Hepatocyte (in vitro differentiated cells): ENCODE measurements at regions not wholly inside any gene's neighbourhood (a gene's known extent, or its start where the extent isn't known, plus 50 kb on each side); places are given as distances from the start of the nearest gene placed in this dataset.
"Not testable (repeated sequence)": the region's sequence is repeated elsewhere in the genome, so short reads cannot be mapped to it uniquely, and the experiment has no call there.

Experiments used
- DNase-seq: peaks from one replicate; pipeline ENCODE4 v3.0.0-alpha.2; 2016; ENCODE audit warnings: low spot score
- H2AFZ ChIP-seq: fragments of 200-600 bp; sonication (generic); 2 replicates; pipeline ENCODE4 v1.6.0; 2016; ENCODE audit warnings: antibody characterized with exemption, mild to moderate bottlenecking
- H3K27ac ChIP-seq: fragments of 200-600 bp; sonication (generic); 2 replicates; pipeline ENCODE4 v1.5.1; 2016; ENCODE audit warnings: mild to moderate bottlenecking
- H3K27me3 ChIP-seq: fragments of 200-600 bp; sonication (generic); 2 replicates; pipeline ENCODE4 v1.6.1; 2016
- H3K36me3 ChIP-seq: fragments of 200-600 bp; sonication (generic); replicated peaks from 2 replicates; pipeline ENCODE4 v1.5.1; 2016; ENCODE audit warnings: low read depth; ENCODE audit not compliant: insufficient read depth
- H3K4me1 ChIP-seq: fragments of 200-600 bp; sonication (generic); 2 replicates; pipeline ENCODE4 v1.5.1; 2016; ENCODE audit warnings: mild to moderate bottlenecking, moderate library complexity; ENCODE audit not compliant: insufficient read depth
- H3K4me2 ChIP-seq: fragments of 200-600 bp; sonication (generic); 2 replicates; pipeline ENCODE4 v1.6.0; 2016
- H3K4me3 ChIP-seq: fragments of 200-600 bp; sonication (generic); 2 replicates; pipeline ENCODE4 v1.5.1; 2016; ENCODE audit warnings: mild to moderate bottlenecking
- H3K79me2 ChIP-seq: fragments of 200-600 bp; sonication (generic); 2 replicates; pipeline ENCODE4 v1.6.0; 2017; ENCODE audit warnings: mild to moderate bottlenecking
- H3K9me2 ChIP-seq: fragments of 200-600 bp; sonication (generic); replicated peaks from 2 replicates; pipeline ENCODE4 v1.6.0; 2017; ENCODE audit warnings: mild to moderate bottlenecking; ENCODE audit not compliant: insufficient read depth
- H3K9me3 ChIP-seq: fragments of 200-600 bp; sonication (generic); 2 replicates; pipeline ENCODE4 v1.5.1; 2016; ENCODE audit warnings: low read depth, mild to moderate bottlenecking
- H4K20me1 ChIP-seq: fragments of 200-600 bp; sonication (generic); 2 replicates; pipeline ENCODE4 v1.6.0; 2016; ENCODE audit warnings: mild to moderate bottlenecking; ENCODE audit not compliant: insufficient read depth, poor library complexity, severe bottlenecking
- EZH2 ChIP-seq: fragments of 200-600 bp; sonication (generic); IDR thresholded peaks from 2 replicates; pipeline ENCODE4 v1.6.1; 2016; ENCODE audit warnings: antibody characterized with exemption, mild to moderate bottlenecking, borderline replicate concordance
- EZH2phosphoT487 ChIP-seq: fragments of 200-600 bp; sonication (generic); IDR thresholded peaks from one replicate; pipeline ENCODE4 v1.6.1; 2018; ENCODE audit warnings: antibody characterized with exemption, mild to moderate bottlenecking, low read depth, moderate library complexity; ENCODE audit not compliant: unreplicated experiment, severe bottlenecking
- WGBS: methylation state at CpG from one replicate; pipeline ENCODE4 v1.1.6; 2016; ENCODE audit warnings: low lambda C conversion rate; ENCODE audit errors: missing lambda C conversion rate; 5-methylcytosine and 5-hydroxymethylcytosine counted together
- TF ChIP-seq, protein P1 (sequence below): fragments of 200-600 bp; sonication (generic); IDR thresholded peaks from 2 replicates; pipeline ENCODE4 v1.5.1; 2016; ENCODE audit warnings: antibody characterized with exemption, mild to moderate bottlenecking; ENCODE audit not compliant: poor library complexity

DNA sequence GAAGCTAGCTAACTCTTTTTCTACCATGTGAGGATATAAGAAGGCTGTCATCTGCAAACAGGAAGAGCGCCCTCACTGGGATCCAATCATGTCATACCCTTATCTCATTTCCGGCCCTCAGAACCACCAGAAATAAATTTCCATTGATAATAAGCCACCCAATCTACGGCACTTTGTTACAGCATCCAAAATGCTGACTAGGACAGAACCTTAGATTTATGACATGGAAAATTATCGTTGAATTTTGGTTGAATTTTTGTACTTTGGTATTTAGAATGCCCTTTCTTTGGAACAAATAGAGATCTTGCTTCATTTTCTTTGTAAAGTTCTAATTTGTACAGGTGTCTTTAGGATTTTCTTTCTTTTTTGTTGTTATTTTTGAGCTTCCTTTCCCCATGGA lies 53.3 kb upstream of the CYLC2 start:
- H2AFZ ChIP-seq: no peak overlapping the region
- no peak for DNase-seq
- H3K4me1 ChIP-seq: no peaks in the 10 kb centered on the region
- H4K20me1 ChIP-seq: no peaks in the 10 kb centered on the region
- no peak overlapping the region for H3K4me2 ChIP-seq
- H3K9me2 ChIP-seq: no peaks in the 10 kb centered on the region
- no peak overlapping the region for H3K4me3 ChIP-seq
- H3K9me3 ChIP-seq: no peaks in the 10 kb centered on the region
- TF ChIP-seq EZH2: no peak
- TF ChIP-seq, protein P1, sequence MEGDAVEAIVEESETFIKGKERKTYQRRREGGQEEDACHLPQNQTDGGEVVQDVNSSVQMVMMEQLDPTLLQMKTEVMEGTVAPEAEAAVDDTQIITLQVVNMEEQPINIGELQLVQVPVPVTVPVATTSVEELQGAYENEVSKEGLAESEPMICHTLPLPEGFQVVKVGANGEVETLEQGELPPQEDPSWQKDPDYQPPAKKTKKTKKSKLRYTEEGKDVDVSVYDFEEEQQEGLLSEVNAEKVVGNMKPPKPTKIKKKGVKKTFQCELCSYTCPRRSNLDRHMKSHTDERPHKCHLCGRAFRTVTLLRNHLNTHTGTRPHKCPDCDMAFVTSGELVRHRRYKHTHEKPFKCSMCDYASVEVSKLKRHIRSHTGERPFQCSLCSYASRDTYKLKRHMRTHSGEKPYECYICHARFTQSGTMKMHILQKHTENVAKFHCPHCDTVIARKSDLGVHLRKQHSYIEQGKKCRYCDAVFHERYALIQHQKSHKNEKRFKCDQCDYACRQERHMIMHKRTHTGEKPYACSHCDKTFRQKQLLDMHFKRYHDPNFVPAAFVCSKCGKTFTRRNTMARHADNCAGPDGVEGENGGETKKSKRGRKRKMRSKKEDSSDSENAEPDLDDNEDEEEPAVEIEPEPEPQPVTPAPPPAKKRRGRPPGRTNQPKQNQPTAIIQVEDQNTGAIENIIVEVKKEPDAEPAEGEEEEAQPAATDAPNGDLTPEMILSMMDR: no peak
- no peak for TF ChIP-seq EZH2phosphoT487
- H3K79me2 ChIP-seq: no peaks in the 10 kb centered on the region
- no peak overlapping the region for H3K27ac ChIP-seq
- 86% methylated on average over 4 of the region's 4 CpGs for WGBS
- no peaks in the 10 kb centered on the region for H3K27me3 ChIP-seq
- H3K36me3 ChIP-seq: no peaks in the 10 kb centered on the region

DNA sequence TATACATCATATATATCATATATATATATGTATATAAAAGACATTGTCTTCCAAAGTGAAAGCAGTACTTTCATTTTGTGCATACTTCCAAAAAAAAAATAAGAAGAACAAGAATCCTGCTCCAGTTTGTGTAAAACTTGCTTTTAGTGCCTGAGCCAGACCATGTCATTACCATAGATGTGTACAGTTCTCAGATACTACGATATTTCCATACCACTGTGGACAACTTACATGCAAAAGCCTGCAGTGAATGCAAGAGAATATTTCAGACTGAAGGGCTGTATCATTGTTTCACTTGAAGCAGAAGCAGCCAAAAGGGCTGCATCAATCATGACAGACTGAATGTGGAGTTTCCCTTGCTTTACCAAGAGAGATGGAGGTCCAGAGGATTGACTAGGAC lies 72.6 kb upstream of the CYLC2 start:
- Histone ChIP-seq H3K4me2 (no peak overlapping the region), H3K27me3 (no peaks in the 10 kb centered on the region), H3K9me3 (no peaks in the 10 kb centered on the region), H3K9me2 (no peaks in the 10 kb centered on the region), H3K79me2 (no peaks in the 10 kb centered on the region), H4K20me1 (no peaks in the 10 kb centered on the region), H3K4me1 (no peaks in the 10 kb centered on the region), H3K36me3 (no peaks in the 10 kb centered on the region), H2AFZ (no peak overlapping the region), H3K27ac (no peak overlapping the region), H3K4me3 (no peak overlapping the region)
- DNase-seq: no peak
- TF ChIP-seq EZH2 (no peak), EZH2phosphoT487 (no peak)
- TF ChIP-seq, protein P1: no peak
- 78% methylated on average over 1 of the region's 1 CpG for WGBS

DNA sequence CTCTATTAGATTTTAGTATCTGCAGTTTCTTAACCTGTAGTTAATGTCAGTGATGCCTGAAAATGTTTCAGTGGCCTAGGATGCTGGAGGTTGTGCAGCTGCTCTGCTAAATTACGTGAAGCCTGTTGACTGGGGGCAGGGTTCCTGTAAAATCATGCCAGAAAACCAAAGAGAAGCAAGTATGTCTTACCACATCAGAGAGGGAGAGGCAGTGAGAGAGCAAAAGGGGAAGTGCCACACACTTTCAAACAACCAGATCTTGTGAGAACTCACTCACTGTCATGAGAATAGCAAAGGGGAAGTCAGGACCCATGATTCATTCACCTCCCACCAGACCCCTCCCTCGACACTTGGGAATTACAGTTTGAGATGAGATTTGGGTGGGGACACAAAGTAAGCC lies 83.9 kb upstream of the CYLC2 start:
- no peak for DNase-seq
- Histone ChIP-seq H3K27me3 (no peaks in the 10 kb centered on the region), H3K9me3 (no peaks in the 10 kb centered on the region), H3K4me2 (no peak overlapping the region), H3K27ac (no peak overlapping the region), H3K4me3 (no peak overlapping the region), H3K4me1 (no peaks in the 10 kb centered on the region), H4K20me1 (no peaks in the 10 kb centered on the region), H3K36me3 (no peaks in the 10 kb centered on the region), H3K9me2 (no peaks in the 10 kb centered on the region), H2AFZ (no peak overlapping the region), H3K79me2 (no peaks in the 10 kb centered on the region)
- 55% methylated on average over 2 of the region's 2 CpGs for WGBS
- TF ChIP-seq EZH2phosphoT487 (no peak), EZH2 (no peak)
- TF ChIP-seq, protein P1: no peak

DNA sequence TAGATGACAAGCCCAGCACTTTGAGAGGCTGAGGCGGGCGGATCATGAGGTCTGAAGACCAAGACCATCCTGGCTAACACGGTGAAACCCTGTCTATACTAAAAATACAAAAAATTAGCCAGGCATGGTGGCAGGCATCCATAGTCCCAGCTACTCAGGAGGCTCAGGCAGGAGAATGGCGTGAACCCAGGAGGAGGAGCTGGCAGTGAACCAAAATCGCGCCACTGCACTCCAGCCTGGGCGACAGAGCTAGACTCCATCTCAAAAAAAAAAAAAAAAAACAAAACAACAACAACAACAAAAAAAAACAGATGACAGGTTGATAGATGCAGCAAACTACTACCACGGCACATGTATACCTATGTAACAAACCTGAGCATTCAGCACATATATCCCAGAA lies 89.3 kb upstream of the CYLC2 start:
- not testable (repeated sequence) for H2AFZ ChIP-seq, H3K27ac ChIP-seq, H3K27me3 ChIP-seq, DNase-seq, H3K9me2 ChIP-seq, H3K9me3 ChIP-seq, H3K4me1 ChIP-seq, H3K4me2 ChIP-seq, H4K20me1 ChIP-seq, H3K4me3 ChIP-seq, H3K79me2 ChIP-seq, H3K36me3 ChIP-seq
- WGBS: 80% methylated on average over 8 of the region's 8 CpGs
